Upper lobe of left lung (tissue), 6 donors: ENCODE measurements at regions not wholly inside any gene's neighbourhood (a gene's known extent, or its start where the extent isn't known, plus 50 kb on each side); places are given as distances from the start of the nearest gene placed in this dataset.
A peak's percentile ranks its signal among the peaks of the same experiment; 100 is the strongest.

ENCODE experiments used
- ATAC-seq, 2 donors: fragments of 200-7000 bp; cut with Tn5 transposase; one replicate each; pipeline ENCODE4 v1.9.1; 2022; ENCODE audit warnings: mild to moderate bottlenecking in 2 of 2, moderate library complexity in 2 of 2; ENCODE audit not compliant: low FRiP score in 2 of 2
- DNase-seq, 2 donors: peaks; one replicate each; pipeline ENCODE4 v3.0.0-alpha.2; 2019 to 2020
- H3K27ac ChIP-seq, 4 donors: fragments of 200-600 bp; sonication (generic); one replicate each; pipeline ENCODE4 v1.5.1; 2016 to 2019
- H3K27me3 ChIP-seq, 4 donors: fragments of 200-600 bp; sonication (generic); one replicate each; pipeline ENCODE4 v1.5.1; 2017 to 2019
- H3K36me3 ChIP-seq, 4 donors: fragments of 200-600 bp; sonication (generic); one replicate each; pipeline ENCODE4 v1.5.1; 2016 to 2019
- H3K4me1 ChIP-seq, 4 donors: fragments of 200-600 bp; sonication (generic); one replicate each; pipeline ENCODE4 v1.5.1; 2018 to 2019
- H3K4me3 ChIP-seq, 4 donors: fragments of 200-600 bp; sonication (generic); one replicate each; pipeline ENCODE4 v1.5.1; 2017 to 2019; ENCODE audit warnings: mild to moderate bottlenecking in 2 of 4, moderate library complexity in 1 of 4
- H3K9me3 ChIP-seq, 4 donors: fragments of 200-600 bp; sonication (generic); one replicate each; pipeline ENCODE4 v1.5.1; 2018 to 2019
- CTCF ChIP-seq, 6 experiments: fragments of 450-650 bp in 4 of 6; fragments of 200-600 bp in 2 of 6; sonication (generic) in 2 of 6; IDR thresholded peaks; one replicate each; pipeline ENCODE4 v1.5.1; 2016 to 2019; ENCODE audit warnings: antibody characterized with exemption in 6 of 6
- EP300 ChIP-seq, 4 donors: sonication (generic); formaldehyde crosslinking; IDR thresholded peaks; one replicate each; pipeline ENCODE4 v1.5.1; 2017; ENCODE audit warnings: antibody characterized with exemption in 4 of 4, control low read depth in 2 of 4
- POLR2A ChIP-seq, 4 donors: fragments of 450-650 bp; IDR thresholded peaks; one replicate each; pipeline ENCODE4 v1.5.1; 2016 to 2017; ENCODE audit warnings: antibody characterized with exemption in 4 of 4, mild to moderate bottlenecking in 2 of 4
- POLR2AphosphoS5 ChIP-seq, 2 donors: sonication (generic); formaldehyde crosslinking; IDR thresholded peaks; one replicate each; pipeline ENCODE4 v1.5.1; 2017; ENCODE audit warnings: antibody characterized with exemption in 2 of 2
- WGBS, 2 donors: methylation state at CpG; one replicate each; pipeline ENCODE4 v1.1.5; 2017 to 2018; 5-methylcytosine and 5-hydroxymethylcytosine counted together
- donor health status: DM: no; HTN: no; CAD: no; lungs with moderate emphysema.
- donor health status: DM: no; HTN: yes; CAD: no; lungs with severe emphysema.

DNA sequence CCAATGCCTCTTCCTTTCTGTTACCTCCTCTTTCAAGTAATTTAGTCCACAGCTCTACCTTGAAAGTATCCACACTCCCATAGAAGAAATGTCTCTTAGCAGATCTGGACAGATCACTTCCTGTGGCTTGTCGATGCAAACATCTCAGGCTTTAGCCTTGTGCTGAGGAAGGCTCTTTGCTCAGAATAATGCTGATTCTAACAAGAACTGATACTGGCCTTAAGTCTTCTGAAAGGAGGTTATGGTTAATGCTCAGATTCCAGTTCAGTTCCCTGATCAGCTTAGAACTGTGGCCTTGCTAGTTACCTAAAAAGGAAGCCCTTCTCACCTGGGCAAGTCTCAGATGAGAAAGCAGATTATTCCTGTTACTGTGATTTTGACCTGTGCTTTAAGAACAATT is 230.1 kb upstream of the FAT4 start:
- DNase-seq = no peak
- Histone ChIP-seq H3K9me3 (no peaks in the 10 kb centered on the region), H3K4me1 (no peaks in the 10 kb centered on the region), H3K36me3 (no peaks in the 10 kb centered on the region), H3K27ac (no peak overlapping the region), H3K27me3 (no peaks in the 10 kb centered on the region), H3K4me3 (no peak overlapping the region)
- 38 to 44% methylated on average over 1 of the region's 1 CpG for WGBS, 2 donors
- ATAC-seq = no peak
- TF ChIP-seq EP300 (IDR thresholded peaks at IDR 0.05) (no peak), POLR2A (IDR thresholded peaks at IDR 0.05) (no peak), CTCF (IDR thresholded peaks at IDR 0.05) (no peak), POLR2AphosphoS5 (IDR thresholded peaks at IDR 0.05) (no peak)

DNA sequence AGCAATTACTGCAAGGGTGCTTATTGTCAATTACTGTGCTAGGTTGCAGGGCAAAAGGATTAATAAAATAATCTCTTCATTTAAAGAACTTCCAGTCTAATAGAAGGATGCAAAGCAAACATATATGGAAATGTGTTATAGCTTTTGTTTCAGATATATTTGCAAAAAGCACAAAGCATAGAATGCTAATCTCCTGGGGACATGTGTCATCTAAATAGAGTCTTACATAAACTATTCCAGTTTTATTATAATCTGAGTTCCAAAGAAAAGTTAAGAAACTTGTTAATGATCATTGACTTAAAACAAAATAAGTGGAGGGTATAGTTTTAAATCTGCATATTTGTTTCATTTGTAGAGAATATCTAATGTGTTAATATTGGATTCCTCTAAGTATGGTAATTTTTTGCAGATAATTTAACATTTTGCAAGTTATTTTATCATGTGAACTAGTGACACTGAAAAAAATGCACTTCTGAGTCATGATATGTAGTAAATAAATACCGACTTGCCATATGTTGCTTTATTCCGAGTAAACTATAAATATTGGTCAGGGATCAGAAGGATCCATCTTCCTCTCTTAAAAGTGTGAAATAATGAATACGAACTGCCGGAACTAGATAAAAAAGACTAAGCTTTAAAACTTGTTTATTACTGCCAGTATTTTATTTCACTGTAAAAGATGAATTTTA is 231.9 kb upstream of the FAT4 start:
- H3K27ac ChIP-seq = no peak overlapping the region
- no peaks in the 10 kb centered on the region for H3K36me3 ChIP-seq
- H3K4me3 ChIP-seq = no peak overlapping the region
- no peaks in the 10 kb centered on the region for H3K27me3 ChIP-seq
- no peak for TF ChIP-seq POLR2A (IDR thresholded peaks at IDR 0.05)
- no peak for TF ChIP-seq CTCF (IDR thresholded peaks at IDR 0.05)
- no peak for TF ChIP-seq EP300 (IDR thresholded peaks at IDR 0.05)
- WGBS, 2 donors = 86% methylated on average over 4 of the region's 4 CpGs
- H3K9me3 ChIP-seq = no peaks in the 10 kb centered on the region
- DNase-seq (no peak), ATAC-seq (no peak)
- no peaks in the 10 kb centered on the region for H3K4me1 ChIP-seq

DNA sequence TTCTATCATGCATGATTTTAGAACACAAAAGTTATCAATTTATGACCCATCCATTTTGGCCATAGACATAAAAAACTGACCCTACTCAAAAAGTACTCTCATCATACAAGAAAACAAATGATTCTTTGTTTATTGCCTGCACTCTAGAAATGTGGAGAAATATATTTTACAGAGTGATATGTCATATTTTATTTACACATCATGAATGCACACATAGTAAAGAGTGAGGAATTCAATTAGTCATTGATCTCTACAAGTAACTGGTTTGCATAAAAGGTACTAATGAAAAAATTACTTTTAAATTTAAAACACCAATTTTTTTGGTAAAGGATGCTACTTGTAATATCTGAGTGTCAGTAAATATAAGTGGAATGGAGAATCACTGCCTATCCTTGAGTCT is 242.5 kb upstream of the FAT4 start:
- DNase-seq (no peak), ATAC-seq (no peak)
- Histone ChIP-seq H3K27ac (no peak overlapping the region), H3K4me3 (no peak overlapping the region), H3K27me3 (no peaks in the 10 kb centered on the region), H3K9me3 (no peaks in the 10 kb centered on the region), H3K4me1 (no peaks in the 10 kb centered on the region), H3K36me3 (no peaks in the 10 kb centered on the region)
- no peak for TF ChIP-seq EP300 (IDR thresholded peaks at IDR 0.05)
- no peak for TF ChIP-seq POLR2AphosphoS5 (IDR thresholded peaks at IDR 0.05)
- no peak for TF ChIP-seq CTCF (IDR thresholded peaks at IDR 0.05)
- no peak for TF ChIP-seq POLR2A (IDR thresholded peaks at IDR 0.05)

GRCh38 chr4:125070861-125071260 is 243.9 kb upstream of the FAT4 start:
- no peaks in the 10 kb centered on the region for H3K27me3 ChIP-seq
- ATAC-seq (no peak), DNase-seq (peak in 1 of 2 donors; percentile 23)
- no peak overlapping the region for H3K27ac ChIP-seq
- no peak overlapping the region for H3K4me3 ChIP-seq
- no peaks in the 10 kb centered on the region for H3K36me3 ChIP-seq
- H3K9me3 ChIP-seq = no peaks in the 10 kb centered on the region
- no peaks in the 10 kb centered on the region for H3K4me1 ChIP-seq
- no peak for TF ChIP-seq EP300 (IDR thresholded peaks at IDR 0.05)
- no peak for TF ChIP-seq POLR2AphosphoS5 (IDR thresholded peaks at IDR 0.05)
- TF ChIP-seq POLR2A (IDR thresholded peaks at IDR 0.05) = no peak
- no peak for TF ChIP-seq CTCF (IDR thresholded peaks at IDR 0.05)
